RWPE2 (cell line): ENCODE measurements at regions not wholly inside any gene's neighbourhood (a gene's known extent, or its start where the extent isn't known, plus 50 kb on each side); places are given as distances from the start of the nearest gene placed in this dataset.

ENCODE experiments used
- ATAC-seq: fragments of 200-7000 bp; cut with Tn5 transposase; 3 replicates; pipeline ENCODE4 v1.9.1; 2021; ENCODE audit warnings: low read depth
- DNase-seq: peaks from one replicate; pipeline ENCODE4 v3.0.0-alpha.2; 2020; ENCODE audit warnings: low spot score
- H3K27ac ChIP-seq: fragments of 450-650 bp; 2 replicates; pipeline ENCODE4 v1.5.1; 2017; ENCODE audit warnings: mild to moderate bottlenecking; ENCODE audit not compliant: poor library complexity, severe bottlenecking
- H3K27me3 ChIP-seq: fragments of 250-450 bp; sonication (Bioruptor Pico); 2 replicates; pipeline ENCODE4 v1.5.1; 2021; ENCODE audit warnings: mild to moderate bottlenecking, moderate library complexity; ENCODE audit not compliant: insufficient read depth, poor library complexity, severe bottlenecking
- H3K36me3 ChIP-seq: fragments of 250-450 bp; sonication (Bioruptor Pico); 2 replicates; pipeline ENCODE4 v1.5.1; 2020; ENCODE audit warnings: low read depth, mild to moderate bottlenecking, moderate library complexity
- H3K4me1 ChIP-seq: fragments of 250-450 bp; sonication (Bioruptor Pico); 2 replicates; pipeline ENCODE4 v1.5.1; 2021; ENCODE audit warnings: mild to moderate bottlenecking, moderate library complexity; ENCODE audit not compliant: insufficient read depth, poor library complexity, severe bottlenecking
- H3K4me3 ChIP-seq: fragments of 250-450 bp; sonication (Bioruptor Pico); 2 replicates; pipeline ENCODE4 v1.5.1; 2021; ENCODE audit warnings: mild to moderate bottlenecking, moderate library complexity; ENCODE audit not compliant: severe bottlenecking
- H3K9me3 ChIP-seq: fragments of 250-450 bp; sonication (Bioruptor Pico); 2 replicates; pipeline ENCODE4 v1.5.1; 2021; ENCODE audit warnings: mild to moderate bottlenecking, moderate library complexity; ENCODE audit not compliant: severe bottlenecking
- CTCF ChIP-seq: fragments of 450-650 bp; IDR thresholded peaks from one replicate; pipeline ENCODE4 v1.5.1; 2017; ENCODE audit warnings: mild to moderate bottlenecking, moderate library complexity; ENCODE audit not compliant: poor library complexity, severe bottlenecking

DNA sequence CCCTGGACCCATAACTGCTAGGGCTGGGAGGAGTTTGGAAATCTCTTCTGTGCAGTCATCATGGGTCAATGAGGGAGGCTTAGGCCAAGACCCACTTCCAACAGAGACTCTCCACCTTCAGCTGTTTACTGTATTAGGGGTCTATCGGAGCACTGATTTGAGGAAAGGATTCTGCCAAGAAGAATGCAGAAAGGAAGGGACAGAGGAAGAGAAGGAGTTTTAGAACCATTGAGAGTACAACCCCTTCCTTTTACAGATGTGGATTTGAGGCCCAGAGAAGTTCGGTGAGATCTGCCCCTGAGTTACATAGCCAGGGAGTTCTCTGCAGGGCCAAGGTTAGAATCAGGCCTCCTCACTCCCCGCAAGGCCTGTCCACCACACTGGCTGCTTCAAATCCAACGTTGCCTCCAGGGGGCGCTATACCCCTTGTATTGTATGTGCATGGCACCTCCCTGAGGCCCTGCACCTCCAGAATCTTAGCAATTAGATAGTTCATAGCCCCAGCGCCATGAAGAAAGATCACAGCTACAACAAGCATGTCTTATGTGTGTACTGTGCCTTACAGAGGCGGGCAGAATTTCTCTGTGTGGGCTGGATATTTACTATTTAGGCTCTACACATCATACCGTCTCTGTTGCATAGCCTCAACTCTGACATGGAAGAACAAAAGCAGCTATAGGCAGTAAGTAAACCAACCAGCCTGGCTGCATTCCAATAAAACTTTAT lies 246.8 kb downstream of the SKIDA1 start:
- Histone ChIP-seq H3K27me3 (no peaks in the 10 kb centered on the region), H3K9me3 (no peaks in the 10 kb centered on the region), H3K4me3 (no peak overlapping the region), H3K27ac (no peak overlapping the region), H3K4me1 (peaks cover 4% of the 10 kb centered on the region), H3K36me3 (no peaks in the 10 kb centered on the region)
- TF ChIP-seq CTCF = peak; percentile 82
- peak; percentile 97 for ATAC-seq
- peak; percentile 90 for DNase-seq

- Histone ChIP-seq H3K27me3 (no peaks in the 10 kb centered on the region), H3K4me1 (peaks cover 6% of the 10 kb centered on the region), H3K4me3 (no peak overlapping the region), H3K27ac (no peak overlapping the region), H3K36me3 (no peaks in the 10 kb centered on the region), H3K9me3 (no peaks in the 10 kb centered on the region)
- ATAC-seq (no peak), DNase-seq (no peak)
- TF ChIP-seq CTCF = no peak
Measured at GRCh38 chr10:21273400-21273968, 252.0 kb downstream of the SKIDA1 start.

DNA sequence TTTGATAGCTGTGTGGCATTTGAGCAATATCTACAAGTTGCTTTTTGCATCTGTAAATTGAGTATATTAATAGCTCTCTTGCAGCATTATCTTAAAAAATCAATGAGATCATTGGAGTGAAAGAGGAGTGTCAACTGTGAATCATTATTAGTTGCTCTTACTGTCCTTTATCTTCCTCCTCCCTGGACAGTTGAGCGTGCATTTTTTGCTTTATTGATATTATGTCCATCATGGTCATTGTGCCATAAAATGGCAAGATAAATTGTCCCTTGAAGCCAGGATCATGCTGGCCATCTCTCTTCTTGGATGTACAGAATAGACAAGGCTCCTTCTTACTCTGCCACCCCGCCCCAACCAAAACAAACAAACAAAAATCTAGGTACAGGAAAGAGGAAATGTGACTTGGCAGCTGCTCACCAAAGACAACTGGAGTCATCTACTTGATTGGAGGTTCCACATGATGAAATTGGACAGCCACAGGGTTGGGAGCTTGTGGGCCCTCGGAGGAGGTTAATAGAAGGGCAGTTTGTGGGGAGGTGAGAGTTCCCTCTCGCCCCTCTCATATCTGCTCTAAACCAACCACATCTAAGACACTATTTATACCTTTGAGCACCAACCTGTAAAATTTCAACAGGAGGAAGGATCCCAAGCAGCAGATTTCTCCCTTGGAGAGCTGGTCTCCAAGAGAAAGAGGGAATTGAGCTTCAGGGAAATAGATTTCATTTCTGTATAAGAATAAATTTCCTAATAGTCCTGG lies 252.7 kb downstream of the SKIDA1 start:
- no peak overlapping the region for H3K27ac ChIP-seq
- peaks cover 6% of the 10 kb centered on the region for H3K4me1 ChIP-seq
- no peak overlapping the region for H3K4me3 ChIP-seq
- no peaks in the 10 kb centered on the region for H3K27me3 ChIP-seq
- no peak for ATAC-seq
- H3K9me3 ChIP-seq = no peaks in the 10 kb centered on the region
- DNase-seq = no peak
- TF ChIP-seq CTCF = no peak
- no peaks in the 10 kb centered on the region for H3K36me3 ChIP-seq

GRCh38 chr10:21270976-21271375 lies 254.5 kb downstream of the SKIDA1 start:
- peaks cover 6% of the 10 kb centered on the region for H3K4me1 ChIP-seq
- TF ChIP-seq CTCF = no peak
- ATAC-seq (no peak), DNase-seq (no peak)
- no peaks in the 10 kb centered on the region for H3K9me3 ChIP-seq
- no peaks in the 10 kb centered on the region for H3K36me3 ChIP-seq
- H3K27me3 ChIP-seq = no peaks in the 10 kb centered on the region
- no peak overlapping the region for H3K4me3 ChIP-seq
- H3K27ac ChIP-seq = no peak overlapping the region
